Sigmoid colon (tissue), 6 donors: ENCODE measurements at regions not wholly inside any gene's neighbourhood (a gene's known extent, or its start where the extent isn't known, plus 50 kb on each side); places are given as distances from the start of the nearest gene placed in this dataset.

Experiments
- DNase-seq: peaks from one replicate; pipeline ENCODE4 v3.0.0-alpha.2; 2019
- H3K27ac ChIP-seq, 4 donors: fragments of 200-600 bp; sonication (generic); one replicate each; pipeline ENCODE4 v1.5.1; 2016 to 2019; ENCODE audit warnings: mild to moderate bottlenecking in 1 of 4
- H3K27me3 ChIP-seq, 3 donors: fragments of 200-600 bp; sonication (generic); one replicate each; pipeline ENCODE4 v1.5.1; 2019; ENCODE audit warnings: mild to moderate bottlenecking in 1 of 3
- H3K36me3 ChIP-seq, 4 donors: fragments of 200-600 bp; sonication (generic); one replicate each; pipeline ENCODE4 v1.5.1; 2016 to 2019
- H3K4me1 ChIP-seq, 4 donors: fragments of 200-600 bp; sonication (generic); one replicate each; pipeline ENCODE4 v1.5.1; 2017 to 2019
- H3K4me3 ChIP-seq, 4 donors: fragments of 200-600 bp; sonication (generic); one replicate each; pipeline ENCODE4 v1.5.1; 2017 to 2019; ENCODE audit warnings: mild to moderate bottlenecking in 2 of 4, moderate library complexity in 1 of 4
- H3K9me3 ChIP-seq, 4 donors: fragments of 200-600 bp in 3 of 4; sonication (generic) in 3 of 4; one replicate each; pipeline versions ENCODE4 v1.5.1 to v1.6.1; 2013 to 2019
- CTCF ChIP-seq, 4 experiments: fragments of 450-650 bp in 3 of 4; fragments of 200-600 bp in 1 of 4; IDR thresholded peaks; one replicate each; pipeline ENCODE4 v1.5.1; 2016 to 2019; ENCODE audit warnings: antibody characterized with exemption in 4 of 4, mild to moderate bottlenecking in 3 of 4, moderate library complexity in 2 of 4
- EP300 ChIP-seq, 4 donors: sonication (generic); formaldehyde crosslinking; IDR thresholded peaks; one replicate each; pipeline ENCODE4 v1.6.1; 2017; ENCODE audit warnings: antibody characterized with exemption in 4 of 4
- POLR2A ChIP-seq, 2 donors: fragments of 450-650 bp; IDR thresholded peaks; one replicate each; pipeline ENCODE4 v1.6.1; 2016; ENCODE audit warnings: antibody characterized with exemption in 2 of 2, mild to moderate bottlenecking in 2 of 2, moderate library complexity in 2 of 2
- POLR2AphosphoS5 ChIP-seq, 4 donors: sonication (generic); formaldehyde crosslinking; IDR thresholded peaks; one replicate each; pipeline ENCODE4 v1.6.1; 2017; ENCODE audit warnings: antibody characterized with exemption in 4 of 4
- WGBS, 2 donors: extraction: QIAGEN DNeasy Blood & Tissue Kit; methylation state at CpG; one replicate each; pipeline ENCODE4 v1.1.7; 2013; 5-methylcytosine and 5-hydroxymethylcytosine counted together
- intact Hi-C: fragments of 100-400 bp; cut with DNase I; formaldehyde crosslinking; loops from one replicate; pipeline ENCODE4 v1.15.1; 2023
- donor health status: healthy with polysubstance abuse.
- donor health status: healthy.

GRCh38 chr2:118562144-118562543, 285.3 kb downstream of the EN1 start:
- no peak for TF ChIP-seq CTCF (IDR thresholded peaks at IDR 0.05)
- TF ChIP-seq POLR2AphosphoS5 (IDR thresholded peaks at IDR 0.05): no peak
- no peak for TF ChIP-seq POLR2A (IDR thresholded peaks at IDR 0.05)
- TF ChIP-seq EP300 (IDR thresholded peaks at IDR 0.05): no peak
- Histone ChIP-seq H3K27me3 (no peaks in the 10 kb centered on the region), H3K4me3 (no peak overlapping the region), H3K36me3 (no peaks in the 10 kb centered on the region), H3K27ac (no peak overlapping the region), H3K4me1 (no peaks in the 10 kb centered on the region), H3K9me3 (no peaks in the 10 kb centered on the region)
- intact Hi-C loops: no loop called here
- WGBS, 2 donors: 84 to 91% methylated on average over 5 of the region's 5 CpGs
- DNase-seq: no peak

- 74 to 86% methylated on average over 1 of the region's 1 CpG for WGBS, 2 donors
- TF ChIP-seq CTCF (IDR thresholded peaks at IDR 0.05): no peak
- TF ChIP-seq EP300 (IDR thresholded peaks at IDR 0.05): no peak
- TF ChIP-seq POLR2A (IDR thresholded peaks at IDR 0.05): no peak
- no peak for TF ChIP-seq POLR2AphosphoS5 (IDR thresholded peaks at IDR 0.05)
- intact Hi-C loops: no loop called here
These were observed 288.6 kb downstream of the EN1 start for GRCh38 chr2:118558846-118559245.

GRCh38 chr2:118557791-118558190, 289.7 kb downstream of the EN1 start:
- Histone ChIP-seq H3K4me3 (no peak overlapping the region), H3K4me1 (no peaks in the 10 kb centered on the region), H3K27ac (no peak overlapping the region), H3K9me3 (no peaks in the 10 kb centered on the region), H3K27me3 (no peaks in the 10 kb centered on the region), H3K36me3 (no peaks in the 10 kb centered on the region)
- TF ChIP-seq POLR2A (IDR thresholded peaks at IDR 0.05) (no peak), POLR2AphosphoS5 (IDR thresholded peaks at IDR 0.05) (no peak), EP300 (IDR thresholded peaks at IDR 0.05) (no peak), CTCF (IDR thresholded peaks at IDR 0.05) (no peak)
- 82% methylated on average over 9 of the region's 9 CpGs for whole genome bisulfite sequencing, 2 donors
- DNase-seq: no peak
- intact Hi-C loops: no loop called here

More at GRCh38 chr2:118558846-118559245, 288.6 kb downstream of the EN1 start:
- no peak for DNase-seq
- Histone ChIP-seq H3K9me3 (no peaks in the 10 kb centered on the region), H3K4me1 (no peaks in the 10 kb centered on the region), H3K27ac (no peak overlapping the region), H3K27me3 (no peaks in the 10 kb centered on the region), H3K36me3 (no peaks in the 10 kb centered on the region), H3K4me3 (no peak overlapping the region)

- Histone ChIP-seq H3K27me3 (no peaks in the 10 kb centered on the region), H3K9me3 (no peaks in the 10 kb centered on the region), H3K4me3 (no peak overlapping the region), H3K27ac (no peak overlapping the region), H3K4me1 (no peaks in the 10 kb centered on the region), H3K36me3 (no peaks in the 10 kb centered on the region)
- 83 to 94% methylated on average over 5 of the region's 5 CpGs for WGBS, 2 donors
- TF ChIP-seq POLR2A (IDR thresholded peaks at IDR 0.05) (no peak), EP300 (IDR thresholded peaks at IDR 0.05) (no peak), CTCF (IDR thresholded peaks at IDR 0.05) (no peak), POLR2AphosphoS5 (IDR thresholded peaks at IDR 0.05) (no peak)
- no peak for DNase-seq
- intact Hi-C loops: no loop called here
These were observed 290.4 kb downstream of the EN1 start for GRCh38 chr2:118557016-118557415.

- H3K27me3 ChIP-seq: no peaks in the 10 kb centered on the region
- no peak for DNase-seq
- WGBS, 2 donors: 94 to 95% methylated on average over 4 of the region's 4 CpGs
- no peak for TF ChIP-seq EP300 (IDR thresholded peaks at IDR 0.05)
- no peak for TF ChIP-seq POLR2AphosphoS5 (IDR thresholded peaks at IDR 0.05)
- no peak for TF ChIP-seq POLR2A (IDR thresholded peaks at IDR 0.05)
- TF ChIP-seq CTCF (IDR thresholded peaks at IDR 0.05): no peak
- no peaks in the 10 kb centered on the region for H3K36me3 ChIP-seq
- intact Hi-C loops: no loop called here
- no peaks in the 10 kb centered on the region for H3K9me3 ChIP-seq
- no peak overlapping the region for H3K27ac ChIP-seq
- no peak overlapping the region for H3K4me3 ChIP-seq
- no peaks in the 10 kb centered on the region for H3K4me1 ChIP-seq
These were observed 292.8 kb downstream of the EN1 start for GRCh38 chr2:118554616-118555015.
